ENCODE measurements at regions not wholly inside any gene's neighbourhood (a gene's known extent, or its start where the extent isn't known, plus 50 kb on each side); places are given as distances from the start of the nearest gene placed in this dataset.

GRCh38 chr2:64832936-64833335 is 156.3 kb upstream of the SLC1A4 start:
- DNase-seq (ENCODE audit: low spot score in 2 of 2) (no peak), ATAC-seq (replicated peaks; ENCODE audit: extremely low read depth, poor library complexity, severe bottlenecking) (no peak)
- H3K4me1 Mint-ChIP-seq, result no peaks in the 10 kb centered on the region
- H3K4me3 Mint-ChIP-seq, result no peak overlapping the region
- no peaks in the 10 kb centered on the region for H3K36me3 Mint-ChIP-seq (ENCODE audit: insufficient read depth)
- no peaks in the 10 kb centered on the region for H3K9me3 Mint-ChIP-seq
- H3K27ac Mint-ChIP-seq (ENCODE audit: low read depth), result peak overlapping the region; percentile 14
- no peaks in the 10 kb centered on the region for H3K27me3 Mint-ChIP-seq

GRCh38 chr2:64836566-64836965 is 152.6 kb upstream of the SLC1A4 start:
- no peaks in the 10 kb centered on the region for H3K36me3 Mint-ChIP-seq (ENCODE audit: insufficient read depth)
- no peaks in the 10 kb centered on the region for H3K4me1 Mint-ChIP-seq
- H3K27me3 Mint-ChIP-seq, result no peaks in the 10 kb centered on the region
- H3K4me3 Mint-ChIP-seq, result no peak overlapping the region
- no peaks in the 10 kb centered on the region for H3K9me3 Mint-ChIP-seq
- DNase-seq (ENCODE audit: low spot score in 2 of 2), result no peak
- H3K27ac Mint-ChIP-seq (ENCODE audit: low read depth), result no peak overlapping the region
- no peak for ATAC-seq (replicated peaks; ENCODE audit: extremely low read depth, poor library complexity, severe bottlenecking)

GRCh38 chr2:64837116-64837731 is 152.0 kb upstream of the SLC1A4 start:
- Mint-ChIP-seq H3K9me3 (no peaks in the 10 kb centered on the region), H3K36me3 (ENCODE audit: insufficient read depth) (no peaks in the 10 kb centered on the region), H3K4me1 (no peaks in the 10 kb centered on the region), H3K4me3 (no peak overlapping the region), H3K27me3 (no peaks in the 10 kb centered on the region), H3K27ac (ENCODE audit: low read depth) (no peak overlapping the region)
- no peak for DNase-seq (ENCODE audit: low spot score in 2 of 2)
- no peak for ATAC-seq (replicated peaks; ENCODE audit: extremely low read depth, poor library complexity, severe bottlenecking)

GRCh38 chr2:64837925-64838641 is 151.1 kb upstream of the SLC1A4 start:
- H3K4me1 Mint-ChIP-seq, result no peaks in the 10 kb centered on the region
- DNase-seq (ENCODE audit: low spot score in 2 of 2) (no peak), ATAC-seq (replicated peaks; ENCODE audit: extremely low read depth, poor library complexity, severe bottlenecking) (no peak)
- no peaks in the 10 kb centered on the region for H3K9me3 Mint-ChIP-seq
- no peaks in the 10 kb centered on the region for H3K27me3 Mint-ChIP-seq
- H3K36me3 Mint-ChIP-seq (ENCODE audit: insufficient read depth), result no peaks in the 10 kb centered on the region
- no peak overlapping the region for H3K4me3 Mint-ChIP-seq
- no peak overlapping the region for H3K27ac Mint-ChIP-seq (ENCODE audit: low read depth)

- Mint-ChIP-seq H3K36me3 (ENCODE audit: insufficient read depth) (no peaks in the 10 kb centered on the region), H3K4me3 (no peak overlapping the region), H3K27ac (ENCODE audit: low read depth) (no peak overlapping the region), H3K27me3 (no peaks in the 10 kb centered on the region), H3K4me1 (no peaks in the 10 kb centered on the region), H3K9me3 (no peaks in the 10 kb centered on the region)
- DNase-seq (ENCODE audit: low spot score in 2 of 2) (no peak), ATAC-seq (replicated peaks; ENCODE audit: extremely low read depth, poor library complexity, severe bottlenecking) (no peak)
Measured at GRCh38 chr2:64838817-64839216, 150.4 kb upstream of the SLC1A4 start.

- no peaks in the 10 kb centered on the region for H3K4me1 Mint-ChIP-seq
- no peaks in the 10 kb centered on the region for H3K9me3 Mint-ChIP-seq
- peak overlapping the region; percentile 8 for H3K27ac Mint-ChIP-seq (ENCODE audit: low read depth)
- no peak for DNase-seq (ENCODE audit: low spot score in 2 of 2)
- H3K27me3 Mint-ChIP-seq, result no peaks in the 10 kb centered on the region
- H3K36me3 Mint-ChIP-seq (ENCODE audit: insufficient read depth), result no peaks in the 10 kb centered on the region
- peak; percentile 64 for ATAC-seq (replicated peaks; ENCODE audit: extremely low read depth, poor library complexity, severe bottlenecking)
- H3K4me3 Mint-ChIP-seq, result no peak overlapping the region
Measured at GRCh38 chr2:64839844-64840243, 149.4 kb upstream of the SLC1A4 start.

GRCh38 chr2:64840426-64840881 is 148.7 kb upstream of the SLC1A4 start:
- Mint-ChIP-seq H3K27ac (ENCODE audit: low read depth) (no peak overlapping the region), H3K4me3 (no peak overlapping the region), H3K36me3 (ENCODE audit: insufficient read depth) (no peaks in the 10 kb centered on the region), H3K27me3 (no peaks in the 10 kb centered on the region), H3K9me3 (no peaks in the 10 kb centered on the region), H3K4me1 (no peaks in the 10 kb centered on the region)
- DNase-seq (ENCODE audit: low spot score in 2 of 2), result no peak
- ATAC-seq (replicated peaks; ENCODE audit: extremely low read depth, poor library complexity, severe bottlenecking), result no peak

GRCh38 chr2:64841461-64841860 is 147.7 kb upstream of the SLC1A4 start:
- Mint-ChIP-seq H3K27ac (ENCODE audit: low read depth) (no peak overlapping the region), H3K36me3 (ENCODE audit: insufficient read depth) (no peaks in the 10 kb centered on the region), H3K27me3 (no peaks in the 10 kb centered on the region), H3K4me1 (no peaks in the 10 kb centered on the region), H3K4me3 (no peak overlapping the region), H3K9me3 (no peaks in the 10 kb centered on the region)
- DNase-seq (ENCODE audit: low spot score in 2 of 2), result no peak
- ATAC-seq (replicated peaks; ENCODE audit: extremely low read depth, poor library complexity, severe bottlenecking), result no peak

- Mint-ChIP-seq H3K27me3 (no peaks in the 10 kb centered on the region), H3K27ac (ENCODE audit: low read depth) (no peak overlapping the region), H3K36me3 (ENCODE audit: insufficient read depth) (no peaks in the 10 kb centered on the region), H3K9me3 (no peaks in the 10 kb centered on the region), H3K4me1 (no peaks in the 10 kb centered on the region), H3K4me3 (no peak overlapping the region)
- ATAC-seq (replicated peaks; ENCODE audit: extremely low read depth, poor library complexity, severe bottlenecking), result no peak
- DNase-seq (ENCODE audit: low spot score in 2 of 2), result no peak
Measured at GRCh38 chr2:64842030-64842429, 147.2 kb upstream of the SLC1A4 start.

GRCh38 chr2:64844087-64844486 is 145.1 kb upstream of the SLC1A4 start:
- ATAC-seq (replicated peaks; ENCODE audit: extremely low read depth, poor library complexity, severe bottlenecking), result no peak

GRCh38 chr2:64845273-64845905 is 143.8 kb upstream of the SLC1A4 start:
- DNase-seq (ENCODE audit: low spot score in 2 of 2) (no peak), ATAC-seq (replicated peaks; ENCODE audit: extremely low read depth, poor library complexity, severe bottlenecking) (no peak)
- no peak overlapping the region for H3K27ac Mint-ChIP-seq (ENCODE audit: low read depth)
- no peaks in the 10 kb centered on the region for H3K9me3 Mint-ChIP-seq
- no peaks in the 10 kb centered on the region for H3K27me3 Mint-ChIP-seq
- no peaks in the 10 kb centered on the region for H3K4me1 Mint-ChIP-seq
- no peak overlapping the region for H3K4me3 Mint-ChIP-seq
- no peaks in the 10 kb centered on the region for H3K36me3 Mint-ChIP-seq (ENCODE audit: insufficient read depth)

More at GRCh38 chr2:64844087-64844486, 145.1 kb upstream of the SLC1A4 start:
- Mint-ChIP-seq H3K27ac (ENCODE audit: low read depth) (no peak overlapping the region), H3K36me3 (ENCODE audit: insufficient read depth) (no peaks in the 10 kb centered on the region), H3K9me3 (no peaks in the 10 kb centered on the region), H3K4me1 (no peaks in the 10 kb centered on the region), H3K4me3 (no peak overlapping the region), H3K27me3 (no peaks in the 10 kb centered on the region)
- no peak for DNase-seq (ENCODE audit: low spot score in 2 of 2)

- ATAC-seq (replicated peaks; ENCODE audit: extremely low read depth, poor library complexity, severe bottlenecking), result no peak
- Mint-ChIP-seq H3K27ac (ENCODE audit: low read depth) (no peak overlapping the region), H3K4me1 (no peaks in the 10 kb centered on the region), H3K9me3 (no peaks in the 10 kb centered on the region), H3K27me3 (no peaks in the 10 kb centered on the region), H3K4me3 (no peak overlapping the region), H3K36me3 (ENCODE audit: insufficient read depth) (no peaks in the 10 kb centered on the region)
- no peak for DNase-seq (ENCODE audit: low spot score in 2 of 2)
Measured at GRCh38 chr2:64846177-64846576, 143.0 kb upstream of the SLC1A4 start.

GRCh38 chr2:64847930-64848329 is 141.3 kb upstream of the SLC1A4 start:
- Mint-ChIP-seq H3K36me3 (ENCODE audit: insufficient read depth) (no peaks in the 10 kb centered on the region), H3K27me3 (no peaks in the 10 kb centered on the region), H3K27ac (ENCODE audit: low read depth) (no peak overlapping the region), H3K4me3 (no peak overlapping the region), H3K4me1 (no peaks in the 10 kb centered on the region), H3K9me3 (no peaks in the 10 kb centered on the region)
- no peak for ATAC-seq (replicated peaks; ENCODE audit: extremely low read depth, poor library complexity, severe bottlenecking)
- no peak for DNase-seq (ENCODE audit: low spot score in 2 of 2)

All from central memory CD8-positive, alpha-beta T cell (primary cell).